Spleen (tissue), 11 donors: ENCODE measurements at regions not wholly inside any gene's neighbourhood (a gene's known extent, or its start where the extent isn't known, plus 50 kb on each side); places are given as distances from the start of the nearest gene placed in this dataset.
"Not testable (repeated sequence)": the region's sequence is repeated elsewhere in the genome, so short reads cannot be mapped to it uniquely, and the experiment has no call there.

Source experiments
- DNase-seq: peaks from one replicate; pipeline ENCODE4 v3.0.0-alpha.2; 2020
- H3K27ac ChIP-seq, 8 donors: fragments of 200-600 bp; sonication (generic) in 7 of 8; 1 replicate in 4 of 8; 2 replicates in 4 of 8; pipeline versions ENCODE4 v1.5.0 to v1.8.0; 2016 to 2021; ENCODE audit warnings: inconsistent platforms in 4 of 8, mild to moderate bottlenecking in 4 of 8, moderate library complexity in 1 of 8
- H3K27me3 ChIP-seq, 7 donors: fragments of 200-600 bp; sonication (generic) in 6 of 7; replicated peaks in 1 of 7; 1 replicate in 4 of 7; 2 replicates in 3 of 7; pipeline versions ENCODE4 v1.5.0 to v1.8.0; 2016 to 2021; ENCODE audit warnings: inconsistent platforms in 3 of 7, mild to moderate bottlenecking in 1 of 7
- H3K36me3 ChIP-seq, 6 donors: fragments of 200-600 bp; sonication (generic) in 5 of 6; 1 replicate in 4 of 6; 2 replicates in 2 of 6; pipeline versions ENCODE4 v1.5.0 to v1.8.0; 2016 to 2021; ENCODE audit warnings: inconsistent platforms in 2 of 6
- H3K4me1 ChIP-seq, 6 donors: fragments of 200-600 bp; sonication (generic) in 5 of 6; 1 replicate in 3 of 6; 2 replicates in 3 of 6; pipeline versions ENCODE4 v1.5.0 to v1.8.0; 2016 to 2021; ENCODE audit warnings: inconsistent platforms in 3 of 6
- H3K4me3 ChIP-seq, 8 donors: fragments of 200-600 bp; sonication (generic) in 7 of 8; 1 replicate in 4 of 8; 2 replicates in 4 of 8; pipeline versions ENCODE4 v1.5.0 to v1.8.0; 2016 to 2021; ENCODE audit warnings: inconsistent platforms in 4 of 8, mild to moderate bottlenecking in 4 of 8, moderate library complexity in 2 of 8
- H3K9me3 ChIP-seq, 8 donors: fragments of 200-600 bp; sonication (generic) in 7 of 8; 1 replicate in 4 of 8; 2 replicates in 4 of 8; pipeline versions ENCODE4 v1.5.0 to v1.8.0; 2016 to 2021; ENCODE audit warnings: inconsistent platforms in 4 of 8
- CTCF ChIP-seq, 11 experiments: fragments of 200-600 bp in 7 of 11; fragments of 450-650 bp in 4 of 11; sonication (generic) in 4 of 11; IDR thresholded peaks in 8 of 11; conservative IDR thresholded peaks in 3 of 11; 1 replicate in 7 of 11; 2 replicates in 4 of 11; pipeline versions ENCODE4 v1.4.0 to v1.8.0; 2016 to 2021; ENCODE audit warnings: antibody characterized with exemption in 11 of 11, inconsistent platforms in 4 of 11, mild to moderate bottlenecking in 1 of 11
- POLR2A ChIP-seq, 3 donors: fragments of 450-650 bp; IDR thresholded peaks; one replicate each; pipeline ENCODE4 v1.5.1; 2017; ENCODE audit warnings: antibody characterized with exemption in 3 of 3, mild to moderate bottlenecking in 1 of 3
- POLR2AphosphoS5 ChIP-seq, 3 donors: sonication (generic); formaldehyde crosslinking; IDR thresholded peaks; one replicate each; pipeline ENCODE4 v1.5.1; 2017; ENCODE audit warnings: antibody characterized with exemption in 3 of 3
- WGBS, 5 donors: extraction: QIAGEN DNeasy Blood & Tissue Kit in 3 of 5; methylation state at CpG; one replicate each; pipeline versions ENCODE4 v1.1.5 to v1.1.7; 2013 to 2018; 5-methylcytosine and 5-hydroxymethylcytosine counted together
- intact Hi-C: fragments of 100-400 bp; cut with DNase I; formaldehyde crosslinking; loops from one replicate; pipeline ENCODE4 v1.15.0; 2023; ENCODE audit warnings: low total_unique reads
- donor health status: healthy with polysubstance abuse.
- donor health status: DM: no; HTN: no; CAD: no; lungs with moderate emphysema.
- donor health status: DM: no; HTN: no; CAD: no.
- donor health status: Bipolar disorder and iron deficiency.
- donor health status: healthy.
- donor health status: DM: no; HTN: no; CAD: no.
- donor health status: DM: yes; HTN: yes; CAD: no.

GRCh38 chr5:30131-30530, 61.8 kb upstream of the PLEKHG4B start:
- no peak for TF ChIP-seq POLR2AphosphoS5 (IDR thresholded peaks at IDR 0.05)
- Histone ChIP-seq H3K4me3 (no peak overlapping the region), H3K4me1 (no peaks in the 10 kb centered on the region), H3K36me3 (no peaks in the 10 kb centered on the region), H3K27ac (no peak overlapping the region), H3K27me3 (peaks cover 0 to 25% (median 6%) of the 10 kb centered on the region in 7 donors), H3K9me3 (peaks cover 0 to 14% (median 8%) of the 10 kb centered on the region in 8 donors)
- intact Hi-C loops = no loop called here
- no peak for DNase-seq
- 56 to 68% (median 61%) methylated on average over 4 of the region's 4 CpGs for WGBS, 5 donors

- 65 to 93% (median 80%) methylated on average over 6 of the region's 6 CpGs for WGBS, 5 donors
These were observed 61.4 kb upstream of the PLEKHG4B start for GRCh38 chr5:30556-30955.

GRCh38 chr5:32165-32564, 59.8 kb upstream of the PLEKHG4B start:
- no peak for DNase-seq
- WGBS, 5 donors = 74 to 85% (median 79%) methylated on average over 4 of the region's 4 CpGs
- intact Hi-C loops = no loop called here
- Histone ChIP-seq H3K27me3 (peaks cover 0 to 40% (median 6%) of the 10 kb centered on the region in 7 donors), H3K9me3 (peaks cover 0 to 15% (median 8%) of the 10 kb centered on the region in 8 donors), H3K27ac (no peak overlapping the region), H3K4me1 (no peaks in the 10 kb centered on the region), H3K4me3 (peak overlapping the region in 1 of 8 donors; percentile 4), H3K36me3 (no peaks in the 10 kb centered on the region)
- TF ChIP-seq CTCF (IDR thresholded peaks at IDR 0.05 in 8 of 11, conservative IDR thresholded peaks at IDR 0.05 in 3 of 11) (no peak), POLR2AphosphoS5 (IDR thresholded peaks at IDR 0.05) (no peak), POLR2A (IDR thresholded peaks at IDR 0.05) (no peak)

More at GRCh38 chr5:30556-30955, 61.4 kb upstream of the PLEKHG4B start:
- H3K27me3 ChIP-seq = peaks cover 0 to 26% (median 6%) of the 10 kb centered on the region in 7 donors
- H3K36me3 ChIP-seq, H3K4me3 ChIP-seq, intact Hi-C loops, DNase-seq, H3K27ac ChIP-seq, H3K4me1 ChIP-seq: not testable (repeated sequence)
- H3K9me3 ChIP-seq = peaks cover 0 to 14% (median 8%) of the 10 kb centered on the region in 8 donors

- H3K4me1 ChIP-seq, H3K4me3 ChIP-seq, intact Hi-C loops, H3K27ac ChIP-seq, H3K9me3 ChIP-seq, H3K36me3 ChIP-seq, DNase-seq: not testable (repeated sequence)
- peaks cover 0 to 53% (median 10%) of the 10 kb centered on the region in 7 donors for H3K27me3 ChIP-seq
These were observed 56.4 kb upstream of the PLEKHG4B start for GRCh38 chr5:35521-35920.

GRCh38 chr5:37207-37606, 54.8 kb upstream of the PLEKHG4B start:
- 55 to 78% (median 62%) methylated on average over 11 of the region's 11 CpGs for WGBS, 5 donors
- H3K4me1 ChIP-seq, DNase-seq, intact Hi-C loops, H3K27ac ChIP-seq, H3K9me3 ChIP-seq, H3K4me3 ChIP-seq, H3K36me3 ChIP-seq: not testable (repeated sequence)
- H3K27me3 ChIP-seq = peaks cover 0 to 55% (median 7%) of the 10 kb centered on the region in 7 donors

- WGBS, 5 donors = 75 to 81% (median 78%) methylated on average over 13 of the region's 13 CpGs
These were observed 51.9 kb upstream of the PLEKHG4B start for GRCh38 chr5:39979-40583.

More at GRCh38 chr5:39979-40583, 51.9 kb upstream of the PLEKHG4B start:
- intact Hi-C loops = no loop called here
- H3K4me3 ChIP-seq = no peak overlapping the region
- no peaks in the 10 kb centered on the region for H3K36me3 ChIP-seq
- no peak for TF ChIP-seq POLR2AphosphoS5 (IDR thresholded peaks at IDR 0.05)
- no peak for TF ChIP-seq CTCF (IDR thresholded peaks at IDR 0.05 in 8 of 11, conservative IDR thresholded peaks at IDR 0.05 in 3 of 11)
- no peak for TF ChIP-seq POLR2A (IDR thresholded peaks at IDR 0.05)
- no peaks in the 10 kb centered on the region for H3K4me1 ChIP-seq
- H3K27me3 ChIP-seq = peaks cover 0 to 41% (median 0%) of the 10 kb centered on the region in 7 donors
- peaks cover 0 to 4% (median 0%) of the 10 kb centered on the region in 8 donors for H3K9me3 ChIP-seq
- DNase-seq = no peak
- H3K27ac ChIP-seq = no peak overlapping the region
